SK-N-SH (cell line): ENCODE measurements at regions not wholly inside any gene's neighbourhood (a gene's known extent, or its start where the extent isn't known, plus 50 kb on each side); places are given as distances from the start of the nearest gene placed in this dataset.

ENCODE experiments used
- CTCF ChIA-PET: fragments of 300-600, 350-600 bp; formaldehyde crosslinking; extraction: SDS; loops from one replicate; lab custom pipeline; 2021; lab: Yijun Ruan, JAX
- POLR2A ChIA-PET: fragments of 350-600 bp; sonication (Branson Sonifier 250); formaldehyde crosslinking; extraction: SDS; loops from one replicate; lab custom pipeline; 2020; ENCODE audit warnings: antibody characterized with exemption, inconsistent platforms; lab: Yijun Ruan, JAX
- DNase-seq: peaks from one replicate; pipeline ENCODE4 v3.0.0; 2012
- H2AFZ ChIP-seq: fragments of 200-600 bp; sonication (generic); 2 replicates; pipeline ENCODE4 v1.8.1; 2016; ENCODE audit warnings: antibody characterized with exemption, mild to moderate bottlenecking, low read depth
- H3F3A ChIP-seq: fragments of 200-600 bp; sonication (generic); replicated peaks from 2 replicates; pipeline ENCODE3; 2016; ENCODE audit warnings: antibody characterized with exemption, mild to moderate bottlenecking; ENCODE audit not compliant: insufficient read depth
- H3K27ac ChIP-seq, 2 experiments: fragments of 200-500 bp in 1 of 2; fragments of 200-600 bp in 1 of 2; sonication (Bioruptor generic) in 1 of 2; sonication (generic), shearing (Covaris generic) in 1 of 2; 2 replicates each; pipeline versions ENCODE4 v1.5.1 to v1.6.1; 2014 to 2016; ENCODE audit warnings: low read depth in 2 of 2, inconsistent platforms in 1 of 2, low read length in 1 of 2, mild to moderate bottlenecking in 1 of 2, mixed read lengths in 1 of 2
- H3K27me3 ChIP-seq: fragments of 200-600 bp; sonication (generic), shearing (Covaris generic); 2 replicates; pipeline ENCODE4 v1.6.1; 2016; ENCODE audit warnings: mixed run types; ENCODE audit not compliant: insufficient read depth
- H3K36me3 ChIP-seq, 2 experiments: fragments of 200-500 bp in 1 of 2; fragments of 200-600 bp in 1 of 2; sonication (Bioruptor generic) in 1 of 2; sonication (generic) in 1 of 2; replicated peaks in 1 of 2; 2 replicates each; pipeline versions ENCODE3 to v1.5.1; 2014 to 2016; ENCODE audit warnings: low read length in 1 of 2, mild to moderate bottlenecking in 1 of 2; ENCODE audit not compliant: insufficient read depth in 2 of 2, control insufficient read depth in 1 of 2
- H3K4me1 ChIP-seq, 2 experiments: fragments of 200-500 bp in 1 of 2; fragments of 200-600 bp in 1 of 2; sonication (Bioruptor generic) in 1 of 2; sonication (generic), shearing (Covaris generic) in 1 of 2; 2 replicates each; pipeline versions ENCODE4 v1.5.1 to v1.6.1; 2014 to 2016; ENCODE audit warnings: low read depth in 1 of 2, low read length in 1 of 2, mixed run types in 1 of 2; ENCODE audit not compliant: insufficient read depth in 2 of 2, control insufficient read depth in 1 of 2
- H3K4me2 ChIP-seq: fragments of 200-600 bp; sonication (generic), shearing (Covaris generic); 2 replicates; pipeline ENCODE4 v1.6.1; 2017; ENCODE audit warnings: mixed run types
- H3K4me3 ChIP-seq, 2 experiments: fragments of 200-500 bp in 1 of 2; fragments of 200-600 bp in 1 of 2; sonication (Bioruptor generic) in 1 of 2; sonication (generic), shearing (Covaris generic) in 1 of 2; 2 replicates each; pipeline versions ENCODE4 v1.5.1 to v1.8.1; 2014 to 2016; ENCODE audit warnings: low read depth in 2 of 2, inconsistent platforms in 1 of 2, low read length in 1 of 2, mild to moderate bottlenecking in 1 of 2, mixed read lengths in 1 of 2, moderate library complexity in 1 of 2
- H3K79me2 ChIP-seq: fragments of 200-600 bp; sonication (generic); 2 replicates; pipeline ENCODE4 v1.8.1; 2017; ENCODE audit warnings: mild to moderate bottlenecking; ENCODE audit not compliant: insufficient read depth
- H3K9ac ChIP-seq: fragments of 200-600 bp; sonication (generic); 2 replicates; pipeline ENCODE4 v1.6.1; 2017; ENCODE audit warnings: mixed run types
- H3K9me2 ChIP-seq: fragments of 200-600 bp; sonication (generic); 2 replicates; pipeline ENCODE4 v1.6.1; 2017; ENCODE audit warnings: mixed run types
- H3K9me3 ChIP-seq: fragments of 200-600 bp; sonication (generic); 2 replicates; pipeline ENCODE4 v1.6.1; 2017; ENCODE audit warnings: mixed run types, mild to moderate bottlenecking, moderate library complexity
- H4K20me1 ChIP-seq: fragments of 200-600 bp; sonication (generic); 2 replicates; pipeline ENCODE4 v1.6.1; 2017; ENCODE audit warnings: mild to moderate bottlenecking, mixed run types; ENCODE audit not compliant: insufficient read depth
- EZH2phosphoT487 ChIP-seq: fragments of 200-600 bp; sonication (generic); IDR thresholded peaks from 2 replicates; pipeline ENCODE4 v1.6.1; 2017; ENCODE audit warnings: low read depth, mixed run types, mild to moderate bottlenecking, antibody characterized with exemption, moderate library complexity, borderline replicate concordance
- GATA2 ChIP-seq: sonication (generic); formaldehyde crosslinking; IDR thresholded peaks from 2 replicates; pipeline ENCODE4 v1.5.0; 2020; ENCODE audit warnings: mild to moderate bottlenecking, missing genetic modification reagents
- JUND ChIP-seq: IDR thresholded peaks from 2 replicates; pipeline ENCODE4 v1.4.0; 2012
- MEF2A ChIP-seq: IDR thresholded peaks from 2 replicates; pipeline ENCODE4 v1.4.0; 2012; ENCODE audit warnings: low read depth, borderline replicate concordance
- MXI1 ChIP-seq: IDR thresholded peaks from 2 replicates; pipeline ENCODE4 v1.6.1; 2012; ENCODE audit warnings: mild to moderate bottlenecking, low read depth, low read length, improper control_type of control experiment
- NRF1 ChIP-seq: IDR thresholded peaks from 2 replicates; pipeline ENCODE4 v1.6.1; 2012; ENCODE audit warnings: low read depth, mild to moderate bottlenecking, low read length
- RCOR1 ChIP-seq: fragments of 150-350 bp; IDR thresholded peaks from 2 replicates; pipeline ENCODE4 v1.6.1; 2017; ENCODE audit warnings: antibody characterized with exemption, low read length
- RFX5 ChIP-seq: IDR thresholded peaks from 2 replicates; pipeline ENCODE4 v1.6.1; 2012; ENCODE audit warnings: mild to moderate bottlenecking, improper control_type of control experiment, low read length
- SIN3A ChIP-seq: IDR thresholded peaks from 2 replicates; pipeline ENCODE4 v1.6.1; 2012; ENCODE audit warnings: low read depth, mild to moderate bottlenecking, low read length, moderate library complexity, borderline replicate concordance
- TAF1 ChIP-seq: IDR thresholded peaks from 2 replicates; pipeline ENCODE4 v1.6.1; 2012; ENCODE audit warnings: low read depth, mild to moderate bottlenecking, low read length, moderate library complexity, borderline replicate concordance
- TCF12 ChIP-seq: IDR thresholded peaks from 2 replicates; pipeline ENCODE4 v1.4.0; 2012
- TEAD4 ChIP-seq: IDR thresholded peaks from 2 replicates; pipeline ENCODE4 v1.4.0; 2012; ENCODE audit warnings: mild to moderate bottlenecking, borderline replicate concordance; ENCODE audit not compliant: insufficient read depth
- WGBS: methylation state at CpG from one replicate; pipeline ENCODE4 v1.1.6; 2017; ENCODE audit warnings: low lambda C conversion rate; 5-methylcytosine and 5-hydroxymethylcytosine counted together
- TF ChIP-seq, protein P1 (sequence below): IDR thresholded peaks from 2 replicates; pipeline ENCODE4 v1.4.0; 2012; ENCODE audit warnings: low read depth, borderline replicate concordance
- TF ChIP-seq, protein P2 (sequence below): IDR thresholded peaks from 2 replicates; pipeline ENCODE4 v1.4.0; 2012; ENCODE audit warnings: low read depth, borderline replicate concordance

DNA sequence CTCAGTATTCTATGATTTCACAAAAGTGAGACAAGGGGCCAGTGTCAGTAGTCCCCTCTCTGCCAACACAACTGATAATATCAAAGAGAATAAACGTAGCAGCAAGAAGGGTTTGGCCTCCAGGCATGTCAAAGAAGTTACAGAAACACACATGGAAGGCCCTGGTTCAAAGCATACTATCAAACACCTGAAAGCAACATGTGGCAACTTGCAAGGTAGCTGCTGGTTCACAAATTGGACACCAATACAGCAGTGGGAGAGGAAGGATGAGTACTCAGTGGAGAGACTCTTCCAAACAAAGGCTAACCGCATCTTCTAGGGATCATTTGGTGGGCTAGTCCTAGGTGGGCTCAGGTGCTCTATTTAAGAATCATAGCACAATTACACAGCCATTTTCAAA lies 74.9 kb upstream of the MAOA start:
- POLR2A ChIA-PET: no interaction called here
- no peak overlapping the region for H2AFZ ChIP-seq
- 25% methylated on average over 2 of the region's 2 CpGs for WGBS
- TF ChIP-seq TCF12: no peak
- no peak for TF ChIP-seq TEAD4
- TF ChIP-seq GATA2 (CRISPR knock-in tag): no peak
- TF ChIP-seq EZH2phosphoT487: no peak
- TF ChIP-seq, protein P1, sequence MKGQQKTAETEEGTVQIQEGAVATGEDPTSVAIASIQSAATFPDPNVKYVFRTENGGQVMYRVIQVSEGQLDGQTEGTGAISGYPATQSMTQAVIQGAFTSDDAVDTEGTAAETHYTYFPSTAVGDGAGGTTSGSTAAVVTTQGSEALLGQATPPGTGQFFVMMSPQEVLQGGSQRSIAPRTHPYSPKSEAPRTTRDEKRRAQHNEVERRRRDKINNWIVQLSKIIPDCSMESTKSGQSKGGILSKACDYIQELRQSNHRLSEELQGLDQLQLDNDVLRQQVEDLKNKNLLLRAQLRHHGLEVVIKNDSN: no peak
- TF ChIP-seq JUND: no peak
- TF ChIP-seq NRF1: no peak
- TF ChIP-seq SIN3A: no peak
- no peak for TF ChIP-seq MEF2A
- TF ChIP-seq RCOR1: no peak
- TF ChIP-seq, protein P2, sequence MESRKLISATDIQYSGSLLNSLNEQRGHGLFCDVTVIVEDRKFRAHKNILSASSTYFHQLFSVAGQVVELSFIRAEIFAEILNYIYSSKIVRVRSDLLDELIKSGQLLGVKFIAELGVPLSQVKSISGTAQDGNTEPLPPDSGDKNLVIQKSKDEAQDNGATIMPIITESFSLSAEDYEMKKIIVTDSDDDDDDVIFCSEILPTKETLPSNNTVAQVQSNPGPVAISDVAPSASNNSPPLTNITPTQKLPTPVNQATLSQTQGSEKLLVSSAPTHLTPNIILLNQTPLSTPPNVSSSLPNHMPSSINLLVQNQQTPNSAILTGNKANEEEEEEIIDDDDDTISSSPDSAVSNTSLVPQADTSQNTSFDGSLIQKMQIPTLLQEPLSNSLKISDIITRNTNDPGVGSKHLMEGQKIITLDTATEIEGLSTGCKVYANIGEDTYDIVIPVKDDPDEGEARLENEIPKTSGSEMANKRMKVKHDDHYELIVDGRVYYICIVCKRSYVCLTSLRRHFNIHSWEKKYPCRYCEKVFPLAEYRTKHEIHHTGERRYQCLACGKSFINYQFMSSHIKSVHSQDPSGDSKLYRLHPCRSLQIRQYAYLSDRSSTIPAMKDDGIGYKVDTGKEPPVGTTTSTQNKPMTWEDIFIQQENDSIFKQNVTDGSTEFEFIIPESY: no peak
- CTCF ChIA-PET: interaction anchor here (1.0 kb wide), 1 partner anchor 169 kb away, joined by 3 read pairs; no protein-coding TSS in a partner anchor
- H4K20me1 ChIP-seq: no peaks in the 10 kb centered on the region
- no peaks in the 10 kb centered on the region for H3K36me3 ChIP-seq
- no peak overlapping the region for H3K4me3 ChIP-seq
- no peak overlapping the region for H3K9ac ChIP-seq
- H3K27me3 ChIP-seq: no peaks in the 10 kb centered on the region; the same call in 1 of the 2 replicates
- DNase-seq: no peak
- H3K79me2 ChIP-seq: no peaks in the 10 kb centered on the region
- H3K27ac ChIP-seq: no peak overlapping the region
- H3K4me1 ChIP-seq: no peaks in the 10 kb centered on the region
- H3K4me2 ChIP-seq: no peak overlapping the region
- H3F3A ChIP-seq: no peaks in the 10 kb centered on the region
- no peaks in the 10 kb centered on the region for H3K9me3 ChIP-seq
- no peaks in the 10 kb centered on the region for H3K9me2 ChIP-seq

DNA sequence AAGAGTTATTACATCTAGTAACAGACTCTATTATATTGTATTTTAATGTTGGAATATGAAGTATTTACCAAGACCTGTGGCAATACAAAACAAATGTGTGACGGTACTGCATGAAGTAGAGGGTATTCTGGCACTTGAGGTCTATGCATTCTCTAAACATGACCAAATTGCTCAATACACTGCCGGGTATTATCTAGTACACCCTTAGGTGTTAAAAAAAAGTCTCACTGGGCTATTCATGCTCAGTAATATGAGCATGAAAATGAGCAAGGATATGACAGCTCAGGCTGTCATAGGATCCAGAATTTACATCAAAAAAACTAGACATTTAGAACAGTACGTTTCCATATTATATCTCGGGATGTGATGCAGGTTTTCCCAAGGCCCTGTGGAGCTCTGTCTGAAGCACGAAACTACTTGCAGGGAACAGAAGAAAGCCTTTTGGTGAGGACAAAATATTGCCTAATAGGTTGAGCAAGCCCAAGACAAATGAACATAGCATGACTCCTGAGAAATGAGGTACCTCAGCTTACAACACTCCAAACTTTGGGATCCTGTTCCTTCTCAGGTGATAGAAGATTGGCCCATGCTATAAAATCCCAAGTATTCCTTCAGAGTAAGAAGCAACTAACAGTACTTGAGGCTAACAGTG lies 74.1 kb upstream of the MAOA start:
- no peaks in the 10 kb centered on the region for H3K9me3 ChIP-seq
- H3K9me2 ChIP-seq: no peaks in the 10 kb centered on the region
- H3K79me2 ChIP-seq: no peaks in the 10 kb centered on the region
- no peaks in the 10 kb centered on the region for H3K36me3 ChIP-seq
- H4K20me1 ChIP-seq: no peaks in the 10 kb centered on the region
- H3K27me3 ChIP-seq: no peaks in the 10 kb centered on the region; the same call in 1 of the 2 replicates
- WGBS: 24% methylated on average over 5 of the region's 5 CpGs
- H3K27ac ChIP-seq: no peak overlapping the region
- H3K4me3 ChIP-seq: no peak overlapping the region
- H3K4me1 ChIP-seq: no peaks in the 10 kb centered on the region
- ChIA-PET CTCF (interaction anchor here (1.0 kb wide), 1 partner anchor 168 kb away, joined by 3 read pairs; no protein-coding TSS in a partner anchor), POLR2A (no interaction called here)
- no peak for TF ChIP-seq EZH2phosphoT487
- TF ChIP-seq MXI1: no peak
- TF ChIP-seq TAF1: no peak
- no peak for TF ChIP-seq RFX5
- TF ChIP-seq TCF12: no peak
- TF ChIP-seq GATA2 (CRISPR knock-in tag): no peak
- TF ChIP-seq JUND: no peak
- no peak overlapping the region for H3K9ac ChIP-seq
- H2AFZ ChIP-seq: no peak overlapping the region
- H3F3A ChIP-seq: no peaks in the 10 kb centered on the region
- no peak for DNase-seq
- H3K4me2 ChIP-seq: no peak overlapping the region
